ENCODE measurements at regions not wholly inside any gene's neighbourhood (a gene's known extent, or its start where the extent isn't known, plus 50 kb on each side); places are given as distances from the start of the nearest gene placed in this dataset.
"Not testable (repeated sequence)": the region's sequence is repeated elsewhere in the genome, so short reads cannot be mapped to it uniquely, and the experiment has no call there.

DNA sequence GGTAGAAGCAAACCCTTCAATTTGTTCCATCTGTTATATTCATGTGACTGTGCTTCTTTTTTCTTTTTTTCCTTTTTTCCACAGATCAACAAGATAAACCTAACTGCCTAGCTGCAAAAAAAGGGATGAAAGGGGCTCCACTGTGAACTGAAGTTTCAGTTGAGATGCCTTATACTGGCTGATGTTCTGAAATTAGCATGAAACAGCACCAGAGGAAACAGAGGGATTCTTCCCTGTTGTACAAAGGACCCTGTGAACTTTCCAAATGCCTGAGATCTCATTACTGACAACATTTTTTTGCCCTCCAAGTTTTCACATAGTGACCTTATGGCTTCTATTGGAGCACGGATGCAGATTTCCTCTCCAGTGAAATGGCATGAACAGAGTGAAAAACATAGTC lies 302.7 kb upstream of the TFAP2D start:
- Histone ChIP-seq H3K9me3 (no peaks in the 10 kb centered on the region), H3K4me3 (no peak overlapping the region), H3K4me1 (no peaks in the 10 kb centered on the region), H3K36me3 (no peaks in the 10 kb centered on the region), H3K27me3 (no peaks in the 10 kb centered on the region), H3K27ac (no peak overlapping the region)
- DNase-seq, result no peak
- intact Hi-C loops (cut with DNase I), result no loop called here
- TF ChIP-seq, protein P1, sequence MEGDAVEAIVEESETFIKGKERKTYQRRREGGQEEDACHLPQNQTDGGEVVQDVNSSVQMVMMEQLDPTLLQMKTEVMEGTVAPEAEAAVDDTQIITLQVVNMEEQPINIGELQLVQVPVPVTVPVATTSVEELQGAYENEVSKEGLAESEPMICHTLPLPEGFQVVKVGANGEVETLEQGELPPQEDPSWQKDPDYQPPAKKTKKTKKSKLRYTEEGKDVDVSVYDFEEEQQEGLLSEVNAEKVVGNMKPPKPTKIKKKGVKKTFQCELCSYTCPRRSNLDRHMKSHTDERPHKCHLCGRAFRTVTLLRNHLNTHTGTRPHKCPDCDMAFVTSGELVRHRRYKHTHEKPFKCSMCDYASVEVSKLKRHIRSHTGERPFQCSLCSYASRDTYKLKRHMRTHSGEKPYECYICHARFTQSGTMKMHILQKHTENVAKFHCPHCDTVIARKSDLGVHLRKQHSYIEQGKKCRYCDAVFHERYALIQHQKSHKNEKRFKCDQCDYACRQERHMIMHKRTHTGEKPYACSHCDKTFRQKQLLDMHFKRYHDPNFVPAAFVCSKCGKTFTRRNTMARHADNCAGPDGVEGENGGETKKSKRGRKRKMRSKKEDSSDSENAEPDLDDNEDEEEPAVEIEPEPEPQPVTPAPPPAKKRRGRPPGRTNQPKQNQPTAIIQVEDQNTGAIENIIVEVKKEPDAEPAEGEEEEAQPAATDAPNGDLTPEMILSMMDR (IDR thresholded peaks at IDR 0.05), result no peak
- no peak for TF ChIP-seq POLR2A (IDR thresholded peaks at IDR 0.05)
- 51 to 53% methylated on average over 1 of the region's 1 CpG for WGBS, 2 donors

DNA sequence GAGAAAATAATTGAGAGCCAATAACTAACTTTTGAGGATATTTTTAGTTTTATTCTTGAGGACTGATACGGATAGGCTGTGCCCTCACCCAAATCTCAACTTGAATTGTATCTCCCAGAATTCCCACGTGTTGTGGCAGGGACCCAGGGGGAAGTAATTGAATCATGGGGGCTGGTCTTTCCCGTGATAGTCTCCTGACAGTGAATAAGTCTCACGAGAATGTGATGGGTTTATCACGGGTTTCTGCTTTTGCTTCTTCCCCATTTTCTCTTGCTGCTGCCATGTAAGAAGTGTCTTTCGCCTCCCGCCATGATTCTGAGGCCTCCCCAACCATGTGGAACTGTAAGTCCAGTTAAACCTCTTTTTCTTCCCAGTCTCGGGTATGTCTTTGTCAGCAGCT lies 292.3 kb upstream of the TFAP2D start:
- intact Hi-C loops (cut with DNase I); DNase-seq; H3K4me3 ChIP-seq; H3K36me3 ChIP-seq; H3K27me3 ChIP-seq; H3K27ac ChIP-seq; H3K9me3 ChIP-seq; H3K4me1 ChIP-seq: not testable (repeated sequence)
- 82% methylated on average over 8 of the region's 8 CpGs for WGBS, 2 donors

DNA sequence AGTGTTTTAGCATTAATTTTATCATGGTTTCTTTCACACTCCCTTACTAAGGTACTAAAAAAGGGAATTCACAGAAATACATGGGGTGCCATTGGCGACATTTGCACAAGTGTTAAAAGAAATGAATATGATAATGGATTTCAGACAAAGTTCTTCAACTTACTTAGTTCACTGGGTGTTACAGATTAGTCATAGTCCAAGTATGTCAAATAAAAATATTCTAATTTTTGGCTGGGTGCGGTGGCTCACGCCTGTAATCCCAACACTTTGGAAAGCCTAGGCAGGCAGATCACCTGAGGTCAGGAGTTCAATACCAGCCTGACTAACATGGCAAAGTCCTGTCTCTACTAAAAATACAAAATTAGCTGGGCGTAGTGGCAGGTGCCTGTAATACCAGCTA lies 286.1 kb upstream of the TFAP2D start:
- Histone ChIP-seq H3K36me3 (no peaks in the 10 kb centered on the region), H3K9me3 (no peaks in the 10 kb centered on the region), H3K4me3 (no peak overlapping the region), H3K4me1 (no peaks in the 10 kb centered on the region), H3K27ac (no peak overlapping the region), H3K27me3 (no peaks in the 10 kb centered on the region)
- intact Hi-C loops (cut with DNase I), result no loop called here
- no peak for DNase-seq
- 82 to 85% methylated on average over 4 of the region's 4 CpGs for WGBS, 2 donors
- TF ChIP-seq POLR2AphosphoS5 (IDR thresholded peaks at IDR 0.05) (no peak), EP300 (IDR thresholded peaks at IDR 0.05) (no peak), POLR2A (IDR thresholded peaks at IDR 0.05) (no peak)
- TF ChIP-seq, protein P1 (IDR thresholded peaks at IDR 0.05), result no peak

DNA sequence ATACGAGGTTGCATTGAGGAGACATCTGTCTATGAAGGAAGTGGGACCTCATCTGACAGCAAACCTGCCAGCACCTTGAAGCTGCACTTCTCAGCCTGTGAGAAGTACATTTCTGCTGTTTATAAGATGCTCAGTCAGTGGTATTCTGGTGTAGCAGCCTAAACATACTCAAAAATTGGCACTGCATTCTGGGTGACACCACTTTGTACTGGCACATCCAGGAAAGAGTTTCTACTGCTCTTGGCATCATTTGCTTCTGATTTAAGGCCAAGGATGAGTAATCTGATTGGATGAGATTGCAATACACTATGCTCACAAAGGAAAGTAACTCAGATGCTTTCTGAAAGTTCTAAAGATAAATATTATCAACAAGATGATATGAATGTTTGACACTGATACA lies 275.4 kb upstream of the TFAP2D start:
- 69 to 75% methylated on average over 1 of the region's 1 CpG for WGBS, 2 donors
- no peaks in the 10 kb centered on the region for H3K4me1 ChIP-seq
- TF ChIP-seq, protein P1 (IDR thresholded peaks at IDR 0.05), result no peak
- TF ChIP-seq POLR2A (IDR thresholded peaks at IDR 0.05), result no peak
- no peak for TF ChIP-seq POLR2AphosphoS5 (IDR thresholded peaks at IDR 0.05)
- TF ChIP-seq EP300 (IDR thresholded peaks at IDR 0.05), result no peak

DNA sequence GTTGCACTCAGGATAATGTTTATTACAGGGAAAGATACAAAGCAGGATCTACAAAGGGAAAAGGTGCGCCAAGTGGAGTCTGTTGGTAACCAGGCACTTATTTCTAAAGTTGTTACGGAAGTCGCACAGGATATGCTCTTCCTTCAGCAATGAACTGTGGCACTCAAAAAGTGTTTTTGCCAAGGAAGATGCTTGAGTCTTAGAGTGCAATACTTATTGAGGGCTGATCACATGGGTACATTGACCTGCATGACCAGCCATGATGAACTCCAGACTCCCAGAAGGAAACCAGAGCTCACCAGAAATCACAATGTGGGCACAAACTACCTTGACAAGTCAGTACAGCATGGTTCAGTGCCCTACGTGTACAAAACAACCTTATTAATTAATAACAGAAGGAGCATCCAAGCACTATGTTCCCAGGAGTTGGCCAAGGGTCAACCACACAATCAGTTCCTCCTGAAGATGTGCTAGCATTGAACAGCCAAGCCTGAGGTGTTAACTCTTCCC lies 270.7 kb upstream of the TFAP2D start:
- H3K9me3 ChIP-seq, result no peaks in the 10 kb centered on the region
- H3K4me1 ChIP-seq, result no peaks in the 10 kb centered on the region
- 87 to 89% methylated on average over 4 of the region's 4 CpGs for WGBS, 2 donors
- no peak overlapping the region for H3K27ac ChIP-seq
- intact Hi-C loops (cut with DNase I), result no loop called here
- no peak overlapping the region for H3K4me3 ChIP-seq
- TF ChIP-seq EP300 (IDR thresholded peaks at IDR 0.05) (no peak), POLR2A (IDR thresholded peaks at IDR 0.05) (no peak), POLR2AphosphoS5 (IDR thresholded peaks at IDR 0.05) (no peak)
- TF ChIP-seq, protein P1 (IDR thresholded peaks at IDR 0.05), result no peak
- no peaks in the 10 kb centered on the region for H3K36me3 ChIP-seq
- no peaks in the 10 kb centered on the region for H3K27me3 ChIP-seq
- DNase-seq, result no peak

More for the DNA sequence above, 275.4 kb upstream of the TFAP2D start:
- Histone ChIP-seq H3K27me3 (no peaks in the 10 kb centered on the region), H3K9me3 (no peaks in the 10 kb centered on the region), H3K36me3 (no peaks in the 10 kb centered on the region), H3K4me3 (no peak overlapping the region), H3K27ac (no peak overlapping the region)
- DNase-seq, result no peak
- intact Hi-C loops (cut with DNase I), result no loop called here

Data from sigmoid colon (tissue), 6 donors.